ENCODE measurements at regions not wholly inside any gene's neighbourhood (a gene's known extent, or its start where the extent isn't known, plus 50 kb on each side); places are given as distances from the start of the nearest gene placed in this dataset.

- TF ChIP-seq CTCF (IDR thresholded peaks at IDR 0.05): no peak
- TF ChIP-seq USF2 (IDR thresholded peaks at IDR 0.05): no peak
- TF ChIP-seq ZSCAN20 (CRISPR knock-in tag; IDR thresholded peaks at IDR 0.05): no peak
- TF ChIP-seq MAX (IDR thresholded peaks at IDR 0.05): no peak
- TF ChIP-seq REST (IDR thresholded peaks at IDR 0.05): no peak
- no peak for TF ChIP-seq RFX5 (IDR thresholded peaks at IDR 0.05)
- no peak for TF ChIP-seq MAZ (IDR thresholded peaks at IDR 0.05; ENCODE audit: borderline replicate concordance, low read depth, low read length)
- no peak for TF ChIP-seq CBX8 (IDR thresholded peaks at IDR 0.05)
- TF ChIP-seq ESRRA (IDR thresholded peaks at IDR 0.05; ENCODE audit: borderline replicate concordance, low read length): no peak
These were observed 226.6 kb upstream of the EGLN3 start for GRCh38 chr14:34177466-34177865.
